ENCODE measurements at regions not wholly inside any gene's neighbourhood (a gene's known extent, or its start where the extent isn't known, plus 50 kb on each side); places are given as distances from the start of the nearest gene placed in this dataset.

DNA sequence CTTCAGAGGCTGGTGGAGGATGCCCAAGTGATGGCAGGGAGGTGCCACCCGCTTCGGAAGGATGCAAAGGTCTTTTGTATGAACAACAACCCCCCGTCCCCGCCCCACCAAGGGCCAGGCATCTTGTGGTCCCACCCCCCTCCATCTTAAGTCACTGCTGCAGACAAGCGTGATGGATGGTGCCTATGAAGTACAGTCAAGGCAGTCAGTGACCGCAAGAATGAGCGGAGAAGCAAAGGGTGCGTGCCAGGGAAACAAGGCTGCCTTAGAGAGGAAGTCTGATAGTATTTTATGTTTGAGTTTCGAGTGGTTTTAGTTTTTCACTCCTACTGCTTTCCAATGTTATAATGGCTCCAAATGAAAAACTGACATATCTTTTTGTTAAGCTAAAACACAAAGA, 68.7 kb upstream of the GPM6B start:
- DNase-seq (ENCODE audit: low spot score) = no peak
- ChIA-PET POLR2A (no interaction called here), CTCF (ENCODE audit: low intra/inter-chr PET ratio, low total read pairs) (no interaction called here)
- Histone ChIP-seq H3K9ac (ENCODE audit: insufficient read depth, low read depth, low read length) (no peak overlapping the region), H3K9me3 (ENCODE audit: low read length) (no peaks in the 10 kb centered on the region), H3K4me3 (replicated peaks in 1 of 3; ENCODE audit: insufficient read depth in 1 of 3, low read depth in 2 of 3, low read length in 3 of 3) (no peak overlapping the region), H3K4me2 (ENCODE audit: low read depth, low read length) (no peak overlapping the region), H3K79me2 (ENCODE audit: insufficient read depth, low read length) (no peaks in the 10 kb centered on the region), H3K4me1 (ENCODE audit: insufficient read depth, low read length) (no peaks in the 10 kb centered on the region), H2AFZ (ENCODE audit: low read length) (no peak overlapping the region), H3K36me3 (replicated peaks in 1 of 2; ENCODE audit: control insufficient read depth in 1 of 2, insufficient read depth in 2 of 2, low read length in 2 of 2) (no peaks in the 10 kb centered on the region), H3K27ac (ENCODE audit: extremely low read length, insufficient read depth, low read length) (no peak overlapping the region), H4K20me1 (ENCODE audit: insufficient read depth, low read length) (no peaks in the 10 kb centered on the region), H3K27me3 (ENCODE audit: control insufficient read depth in 1 of 2, insufficient read depth in 2 of 2, low read length in 2 of 2) (peaks cover 0 to under 1% of the 10 kb centered on the region in 2 experiments; a peak in 1 of 5 replicates)
- TF ChIP-seq STAG1 (CRISPR knock-in tag; IDR thresholded peaks at IDR 0.05) (no peak), LRRFIP1 (CRISPR knock-in tag; conservative IDR thresholded peaks at IDR 0.05) (no peak), ZNF557 (CRISPR knock-in tag; IDR thresholded peaks at IDR 0.05) (no peak), JDP2 (CRISPR knock-in tag; IDR thresholded peaks at IDR 0.05; ENCODE audit: borderline replicate concordance) (no peak), FIP1L1 (IDR thresholded peaks at IDR 0.05; ENCODE audit: borderline replicate concordance, insufficient read depth, low read depth, low read length) (no peak), ZNF652 (CRISPR knock-in tag; IDR thresholded peaks at IDR 0.05; ENCODE audit: borderline replicate concordance, low read depth) (no peak), CEBPZ (IDR thresholded peaks at IDR 0.05; ENCODE audit: low read length) (no peak), ZNF34 (CRISPR knock-in tag; IDR thresholded peaks at IDR 0.05; ENCODE audit: borderline replicate concordance) (no peak)
- intact Hi-C loops (cut with micrococcal nuclease; ENCODE audit: unreplicated experiment) = no loop called here
- no TSS peak for BruUV-seq (replicated peaks)
- ATAC-seq = no peak
- in situ Hi-C loops (cut with HindIII; ENCODE audit: extremely low pct_ligation_motif_present, low pct_unique_long_range_greater_than_20kb) = no loop called here
- WGBS (ENCODE audit: low lambda C conversion rate) = 58% methylated on average over 5 of the region's 9 CpGs
- FAIRE-seq = no peak

All from HepG2 (cell line).